ENCODE measurements at regions not wholly inside any gene's neighbourhood (a gene's known extent, or its start where the extent isn't known, plus 50 kb on each side); places are given as distances from the start of the nearest gene placed in this dataset.

GRCh38 chr7:137081321-137082093 lies 213.1 kb downstream of the CHRM2 start:
- no peaks in the 10 kb centered on the region for H3K27me3 ChIP-seq (ENCODE audit: control insufficient read depth in 4 of 4, insufficient read depth in 4 of 4, low read length in 3 of 4)
- no peak overlapping the region for H3K4me3 ChIP-seq (ENCODE audit: low read depth in 1 of 3, low read length in 3 of 3)
- DNase-seq (ENCODE audit: low spot score): no peak
- no peak overlapping the region for H3K9ac ChIP-seq (ENCODE audit: low read depth in 1 of 2, low read length in 2 of 2)
- H3K27ac ChIP-seq (ENCODE audit: low read depth in 1 of 2, low read length in 2 of 2): no peak overlapping the region
- TF ChIP-seq NR2F2 (IDR thresholded peaks at IDR 0.05): peak; percentile 40
- no peak for TF ChIP-seq SP1 (IDR thresholded peaks at IDR 0.05)
- no peak for TF ChIP-seq FOXA2 (IDR thresholded peaks at IDR 0.05)
- TF ChIP-seq FOXA1 (IDR thresholded peaks at IDR 0.05): no peak
- TF ChIP-seq YY1 (IDR thresholded peaks at IDR 0.05): no peak
- no peak for TF ChIP-seq HNF4G (IDR thresholded peaks at IDR 0.05)
- peak in 1 of 2 donors; percentile 26 for TF ChIP-seq HNF4A (conservative IDR thresholded peaks at IDR 0.05)
- no peak for TF ChIP-seq ZBTB33 (IDR thresholded peaks at IDR 0.05)
- TF ChIP-seq, protein P1, sequence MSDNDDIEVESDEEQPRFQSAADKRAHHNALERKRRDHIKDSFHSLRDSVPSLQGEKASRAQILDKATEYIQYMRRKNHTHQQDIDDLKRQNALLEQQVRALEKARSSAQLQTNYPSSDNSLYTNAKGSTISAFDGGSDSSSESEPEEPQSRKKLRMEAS (IDR thresholded peaks at IDR 0.05): peak; percentile 17
- TF ChIP-seq EGR1 (IDR thresholded peaks at IDR 0.05; ENCODE audit: low read depth in 2 of 2): no peak
- peak in 1 of 2 donors; percentile 4 for TF ChIP-seq RAD21 (IDR thresholded peaks at IDR 0.05)
- no peaks in the 10 kb centered on the region for H3K4me1 ChIP-seq (ENCODE audit: control insufficient read depth in 4 of 4, insufficient read depth in 4 of 4, low read length in 3 of 4)
- no peaks in the 10 kb centered on the region for H3K36me3 ChIP-seq (ENCODE audit: control insufficient read depth in 4 of 4, insufficient read depth in 3 of 4, low read depth in 1 of 4, low read length in 3 of 4)
- 41% methylated on average over 2 of the region's 2 CpGs for WGBS
- no peaks in the 10 kb centered on the region for H3K9me3 ChIP-seq (ENCODE audit: control insufficient read depth in 4 of 4, low read length in 3 of 4)

GRCh38 chr7:137080516-137081203 lies 212.2 kb downstream of the CHRM2 start:
- TF ChIP-seq HNF4G (IDR thresholded peaks at IDR 0.05) (no peak), YY1 (IDR thresholded peaks at IDR 0.05) (no peak), RAD21 (IDR thresholded peaks at IDR 0.05) (no peak), NR2F2 (IDR thresholded peaks at IDR 0.05) (no peak), HNF4A (conservative IDR thresholded peaks at IDR 0.05) (no peak), JUND (IDR thresholded peaks at IDR 0.05) (no peak), CTCF (IDR thresholded peaks at IDR 0.05; ENCODE audit: low read depth, low read length, missing input control) (no peak)
- Histone ChIP-seq H3K27me3 (ENCODE audit: control insufficient read depth in 4 of 4, insufficient read depth in 4 of 4, low read length in 3 of 4) (no peaks in the 10 kb centered on the region), H3K4me3 (ENCODE audit: low read depth in 1 of 3, low read length in 3 of 3) (no peak overlapping the region), H3K27ac (ENCODE audit: low read depth in 1 of 2, low read length in 2 of 2) (no peak overlapping the region), H3K9ac (ENCODE audit: low read depth in 1 of 2, low read length in 2 of 2) (no peak overlapping the region), H3K4me1 (ENCODE audit: control insufficient read depth in 4 of 4, insufficient read depth in 4 of 4, low read length in 3 of 4) (no peaks in the 10 kb centered on the region), H3K36me3 (ENCODE audit: control insufficient read depth in 4 of 4, insufficient read depth in 3 of 4, low read depth in 1 of 4, low read length in 3 of 4) (no peaks in the 10 kb centered on the region), H3K9me3 (ENCODE audit: control insufficient read depth in 4 of 4, low read length in 3 of 4) (no peaks in the 10 kb centered on the region)
- WGBS: 56% methylated on average over 5 of the region's 5 CpGs
- no peak for DNase-seq (ENCODE audit: low spot score)

DNA sequence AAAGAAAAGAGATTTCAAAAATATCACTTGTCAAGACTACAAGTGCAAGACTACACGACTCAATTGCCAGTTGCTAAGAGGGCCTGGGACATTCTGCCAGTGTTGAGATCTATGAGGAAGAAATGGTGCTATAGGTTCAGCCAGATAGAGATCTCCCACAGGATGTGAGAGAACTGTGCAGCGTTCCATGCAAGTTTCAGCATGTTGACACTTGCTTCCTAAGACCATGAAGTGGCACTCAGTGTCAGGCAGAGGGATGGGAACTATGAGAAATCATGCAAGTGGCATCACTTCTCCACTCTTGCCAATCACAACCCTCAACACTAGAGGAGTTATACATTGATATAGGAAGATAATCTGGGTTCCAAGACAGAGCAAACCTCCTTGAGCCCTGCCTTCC lies 210.3 kb downstream of the CHRM2 start:
- H3K36me3 ChIP-seq (ENCODE audit: control insufficient read depth in 4 of 4, insufficient read depth in 3 of 4, low read depth in 1 of 4, low read length in 3 of 4): no peaks in the 10 kb centered on the region
- no peaks in the 10 kb centered on the region for H3K4me1 ChIP-seq (ENCODE audit: control insufficient read depth in 4 of 4, insufficient read depth in 4 of 4, low read length in 3 of 4)
- no peak for DNase-seq (ENCODE audit: low spot score)
- H3K9me3 ChIP-seq (ENCODE audit: control insufficient read depth in 4 of 4, low read length in 3 of 4): no peaks in the 10 kb centered on the region
- 66% methylated on average over 2 of the region's 2 CpGs for WGBS
- H3K27me3 ChIP-seq (ENCODE audit: control insufficient read depth in 4 of 4, insufficient read depth in 4 of 4, low read length in 3 of 4): no peaks in the 10 kb centered on the region
- H3K27ac ChIP-seq (ENCODE audit: low read depth in 1 of 2, low read length in 2 of 2): no peak overlapping the region
- H3K4me3 ChIP-seq (ENCODE audit: low read depth in 1 of 3, low read length in 3 of 3): no peak overlapping the region
- no peak overlapping the region for H3K9ac ChIP-seq (ENCODE audit: low read depth in 1 of 2, low read length in 2 of 2)
- no peak for TF ChIP-seq NR2F2 (IDR thresholded peaks at IDR 0.05)
- TF ChIP-seq RAD21 (IDR thresholded peaks at IDR 0.05): no peak
- no peak for TF ChIP-seq EGR1 (IDR thresholded peaks at IDR 0.05; ENCODE audit: low read depth in 2 of 2)
- no peak for TF ChIP-seq FOXA1 (IDR thresholded peaks at IDR 0.05)
- no peak for TF ChIP-seq ZBTB33 (IDR thresholded peaks at IDR 0.05)
- no peak for TF ChIP-seq SP1 (IDR thresholded peaks at IDR 0.05)
- TF ChIP-seq, protein P2, sequence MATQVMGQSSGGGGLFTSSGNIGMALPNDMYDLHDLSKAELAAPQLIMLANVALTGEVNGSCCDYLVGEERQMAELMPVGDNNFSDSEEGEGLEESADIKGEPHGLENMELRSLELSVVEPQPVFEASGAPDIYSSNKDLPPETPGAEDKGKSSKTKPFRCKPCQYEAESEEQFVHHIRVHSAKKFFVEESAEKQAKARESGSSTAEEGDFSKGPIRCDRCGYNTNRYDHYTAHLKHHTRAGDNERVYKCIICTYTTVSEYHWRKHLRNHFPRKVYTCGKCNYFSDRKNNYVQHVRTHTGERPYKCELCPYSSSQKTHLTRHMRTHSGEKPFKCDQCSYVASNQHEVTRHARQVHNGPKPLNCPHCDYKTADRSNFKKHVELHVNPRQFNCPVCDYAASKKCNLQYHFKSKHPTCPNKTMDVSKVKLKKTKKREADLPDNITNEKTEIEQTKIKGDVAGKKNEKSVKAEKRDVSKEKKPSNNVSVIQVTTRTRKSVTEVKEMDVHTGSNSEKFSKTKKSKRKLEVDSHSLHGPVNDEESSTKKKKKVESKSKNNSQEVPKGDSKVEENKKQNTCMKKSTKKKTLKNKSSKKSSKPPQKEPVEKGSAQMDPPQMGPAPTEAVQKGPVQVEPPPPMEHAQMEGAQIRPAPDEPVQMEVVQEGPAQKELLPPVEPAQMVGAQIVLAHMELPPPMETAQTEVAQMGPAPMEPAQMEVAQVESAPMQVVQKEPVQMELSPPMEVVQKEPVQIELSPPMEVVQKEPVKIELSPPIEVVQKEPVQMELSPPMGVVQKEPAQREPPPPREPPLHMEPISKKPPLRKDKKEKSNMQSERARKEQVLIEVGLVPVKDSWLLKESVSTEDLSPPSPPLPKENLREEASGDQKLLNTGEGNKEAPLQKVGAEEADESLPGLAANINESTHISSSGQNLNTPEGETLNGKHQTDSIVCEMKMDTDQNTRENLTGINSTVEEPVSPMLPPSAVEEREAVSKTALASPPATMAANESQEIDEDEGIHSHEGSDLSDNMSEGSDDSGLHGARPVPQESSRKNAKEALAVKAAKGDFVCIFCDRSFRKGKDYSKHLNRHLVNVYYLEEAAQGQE (IDR thresholded peaks at IDR 0.05): no peak
- TF ChIP-seq ATF3 (IDR thresholded peaks at IDR 0.05): no peak
- TF ChIP-seq TAF1 (conservative IDR thresholded peaks at IDR 0.05): no peak

All from liver (tissue), 8 donors.